ENCODE measurements at regions not wholly inside any gene's neighbourhood (a gene's known extent, or its start where the extent isn't known, plus 50 kb on each side); places are given as distances from the start of the nearest gene placed in this dataset.
"Not testable (repeated sequence)": the region's sequence is repeated elsewhere in the genome, so short reads cannot be mapped to it uniquely, and the experiment has no call there.

DNA sequence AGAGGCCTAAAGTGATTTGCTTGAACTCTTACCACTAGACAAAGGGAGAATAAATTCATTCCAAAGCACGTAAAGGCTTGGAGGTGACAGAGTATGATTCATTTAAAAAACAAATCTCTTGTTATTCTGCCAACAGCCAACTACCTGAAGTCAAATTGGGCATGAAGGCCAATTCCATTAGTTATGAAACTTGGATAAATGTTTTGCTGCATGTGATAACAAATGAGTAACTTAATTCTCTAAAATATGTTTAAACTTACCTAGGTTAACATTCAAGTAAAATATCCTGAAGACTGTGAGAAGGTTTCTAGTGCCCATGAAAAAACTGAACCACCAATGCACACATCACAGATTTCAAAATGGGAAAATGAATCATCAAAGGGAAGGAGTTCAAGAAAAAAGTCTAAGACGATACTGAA is 120.1 kb upstream of the TSLP start:
- no peak overlapping the region for H3K27ac Mint-ChIP-seq
- no peaks in the 10 kb centered on the region for H3K9me3 Mint-ChIP-seq
- intact Hi-C loops (cut with micrococcal nuclease): no loop called here
- H3K27me3 Mint-ChIP-seq (ENCODE audit: low read depth): no peaks in the 10 kb centered on the region
- no peaks in the 10 kb centered on the region for H3K36me3 Mint-ChIP-seq (ENCODE audit: low read depth)
- H3K4me1 Mint-ChIP-seq (ENCODE audit: low read depth): no peaks in the 10 kb centered on the region
- H3K4me3 Mint-ChIP-seq: no peak overlapping the region
- CTCF ChIA-PET: interaction anchor here (0.7 kb wide), 1 partner anchor 24 kb away, joined by 5 read pairs; no protein-coding TSS in a partner anchor
- DNase-seq: no peak

DNA sequence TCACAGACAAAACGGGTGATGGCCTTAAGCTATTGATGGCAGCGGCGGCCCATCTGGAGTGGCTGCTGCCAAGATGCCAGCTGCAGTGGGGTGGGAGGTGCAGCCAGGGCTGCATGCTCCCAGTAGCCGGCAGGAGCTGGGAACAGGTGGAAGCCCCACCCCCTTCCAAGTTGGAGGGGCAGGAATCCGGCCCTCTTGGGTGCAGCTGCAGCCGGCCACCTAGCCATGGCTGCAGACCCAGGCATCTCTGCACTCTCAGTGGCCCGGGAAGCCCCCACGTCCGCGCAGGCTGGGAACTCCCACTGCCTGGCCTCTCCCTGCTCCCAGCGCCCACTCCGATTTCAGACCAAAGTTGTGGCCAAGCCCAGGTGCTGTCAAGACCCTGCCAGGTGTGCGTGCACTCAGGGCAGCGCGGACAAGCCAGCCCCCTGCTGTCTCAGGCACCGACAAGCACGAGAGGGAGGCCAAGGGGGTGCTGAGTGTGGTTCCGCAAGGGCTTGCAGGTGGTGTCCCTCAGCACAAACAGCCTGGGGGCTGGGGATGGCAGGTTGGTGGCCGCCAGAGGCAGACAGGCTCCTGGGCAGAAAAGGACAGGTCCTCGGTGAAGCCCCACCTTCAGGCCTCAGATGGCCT is 115.1 kb upstream of the TSLP start:
- Mint-ChIP-seq H3K4me1 (ENCODE audit: low read depth) (no peaks in the 10 kb centered on the region), H3K27ac (no peak overlapping the region), H3K4me3 (no peak overlapping the region), H3K27me3 (ENCODE audit: low read depth) (peaks cover 6% of the 10 kb centered on the region), H3K9me3 (peaks cover 2% of the 10 kb centered on the region), H3K36me3 (ENCODE audit: low read depth) (no peaks in the 10 kb centered on the region)
- DNase-seq: no peak
- intact Hi-C loops (cut with micrococcal nuclease): no loop called here
- CTCF ChIA-PET: no interaction called here

DNA sequence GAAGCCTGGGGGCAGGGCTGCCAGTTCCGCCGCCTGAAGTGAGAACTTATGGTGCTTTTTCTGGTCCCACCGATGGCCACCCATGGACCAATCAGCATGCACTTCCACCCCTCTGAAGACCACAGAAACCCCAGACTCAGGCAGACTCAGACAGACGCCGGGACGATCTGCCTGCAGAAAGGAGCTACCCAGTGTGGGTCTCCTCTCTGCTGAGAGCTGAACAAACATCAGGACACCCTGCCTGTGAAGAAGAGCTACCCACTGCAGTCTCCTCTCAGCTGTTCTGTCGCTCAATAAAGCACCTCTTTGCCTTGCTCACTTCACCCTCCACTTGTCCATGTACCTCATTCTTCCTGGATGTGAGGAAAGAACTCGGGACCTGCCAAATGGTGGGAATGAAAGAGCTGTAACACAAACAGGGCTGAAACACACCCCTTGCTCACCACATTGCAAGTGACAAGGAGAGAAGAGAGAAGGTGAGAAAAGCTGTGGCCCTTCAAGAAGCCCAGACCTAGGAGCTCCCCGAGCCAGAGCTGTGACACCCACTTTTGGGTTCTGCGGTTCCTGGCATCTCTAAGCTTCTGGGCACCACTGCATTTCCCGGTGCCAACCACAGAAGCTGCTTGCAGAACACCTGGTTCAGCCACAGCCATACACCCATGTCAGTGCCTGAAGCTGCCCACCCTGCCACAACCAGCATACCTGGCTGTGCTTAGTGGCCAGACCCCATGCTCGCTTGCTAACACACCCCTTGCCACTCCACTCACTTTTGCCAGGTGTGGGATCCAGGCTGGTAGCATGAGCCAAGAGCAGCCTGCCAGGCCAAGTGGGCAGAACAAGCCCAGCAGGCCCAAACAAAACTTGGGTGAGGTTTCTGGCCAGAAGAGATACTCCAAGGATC is 114.3 kb upstream of the TSLP start:
- DNase-seq: no peak
- H3K9me3 Mint-ChIP-seq: peaks cover 2% of the 10 kb centered on the region
- H3K27ac Mint-ChIP-seq: no peak overlapping the region
- intact Hi-C loops (cut with micrococcal nuclease): no loop called here
- no peaks in the 10 kb centered on the region for H3K4me1 Mint-ChIP-seq (ENCODE audit: low read depth)
- H3K27me3 Mint-ChIP-seq (ENCODE audit: low read depth): peaks cover 6% of the 10 kb centered on the region
- CTCF ChIA-PET: no interaction called here
- no peak overlapping the region for H3K4me3 Mint-ChIP-seq
- H3K36me3 Mint-ChIP-seq (ENCODE audit: low read depth): no peaks in the 10 kb centered on the region

DNA sequence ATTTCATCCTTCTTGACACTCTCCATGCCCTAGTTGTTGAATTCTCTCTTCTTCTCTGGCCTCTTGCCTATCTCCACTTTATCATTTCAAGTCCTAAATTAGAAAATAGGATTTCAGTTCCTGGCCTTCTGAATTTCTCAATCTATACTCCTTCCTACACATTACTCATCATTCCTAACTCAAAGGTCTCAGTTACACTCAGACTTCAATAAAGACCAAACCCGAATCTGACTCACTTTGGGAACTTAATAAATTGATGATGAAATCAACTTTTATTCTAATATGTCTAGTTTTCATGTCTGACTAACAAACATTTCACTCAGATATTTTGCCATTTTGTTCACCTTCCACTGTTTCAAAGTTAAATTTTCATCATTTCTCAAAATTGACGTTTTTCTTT is 113.6 kb upstream of the TSLP start:
- CTCF ChIA-PET: no interaction called here
- Mint-ChIP-seq H3K9me3 (peaks cover 2% of the 10 kb centered on the region), H3K4me3 (no peak overlapping the region), H3K27ac (no peak overlapping the region), H3K4me1 (ENCODE audit: low read depth) (no peaks in the 10 kb centered on the region), H3K27me3 (ENCODE audit: low read depth) (peaks cover 6% of the 10 kb centered on the region), H3K36me3 (ENCODE audit: low read depth) (no peaks in the 10 kb centered on the region)
- intact Hi-C loops (cut with micrococcal nuclease): no loop called here
- DNase-seq: no peak

DNA sequence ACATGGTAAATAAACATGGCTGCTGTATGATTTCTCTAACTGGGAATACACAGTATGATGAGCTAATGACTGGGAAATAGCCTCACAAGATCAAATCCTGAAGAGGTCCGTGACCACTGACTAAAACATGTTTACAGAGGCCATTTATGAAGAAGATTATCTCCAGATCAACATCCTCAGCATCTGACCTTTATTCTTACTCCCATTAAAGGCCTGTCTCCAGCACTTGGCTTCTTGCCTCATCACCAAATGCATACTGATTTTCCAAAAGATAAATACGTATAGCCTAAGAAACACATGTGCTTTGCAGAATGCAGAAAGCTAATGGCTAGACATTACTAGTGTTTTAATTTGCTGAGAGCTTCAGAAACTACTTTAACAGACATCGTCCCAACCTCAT is 108.0 kb upstream of the TSLP start:
- Mint-ChIP-seq H3K36me3 (ENCODE audit: low read depth) (no peaks in the 10 kb centered on the region), H3K27ac (no peak overlapping the region), H3K9me3 (peaks cover 2% of the 10 kb centered on the region), H3K27me3 (ENCODE audit: low read depth) (peaks cover 4% of the 10 kb centered on the region), H3K4me1 (ENCODE audit: low read depth) (no peaks in the 10 kb centered on the region), H3K4me3 (no peak overlapping the region)
- intact Hi-C loops (cut with micrococcal nuclease): no loop called here
- CTCF ChIA-PET: no interaction called here
- DNase-seq: no peak

DNA sequence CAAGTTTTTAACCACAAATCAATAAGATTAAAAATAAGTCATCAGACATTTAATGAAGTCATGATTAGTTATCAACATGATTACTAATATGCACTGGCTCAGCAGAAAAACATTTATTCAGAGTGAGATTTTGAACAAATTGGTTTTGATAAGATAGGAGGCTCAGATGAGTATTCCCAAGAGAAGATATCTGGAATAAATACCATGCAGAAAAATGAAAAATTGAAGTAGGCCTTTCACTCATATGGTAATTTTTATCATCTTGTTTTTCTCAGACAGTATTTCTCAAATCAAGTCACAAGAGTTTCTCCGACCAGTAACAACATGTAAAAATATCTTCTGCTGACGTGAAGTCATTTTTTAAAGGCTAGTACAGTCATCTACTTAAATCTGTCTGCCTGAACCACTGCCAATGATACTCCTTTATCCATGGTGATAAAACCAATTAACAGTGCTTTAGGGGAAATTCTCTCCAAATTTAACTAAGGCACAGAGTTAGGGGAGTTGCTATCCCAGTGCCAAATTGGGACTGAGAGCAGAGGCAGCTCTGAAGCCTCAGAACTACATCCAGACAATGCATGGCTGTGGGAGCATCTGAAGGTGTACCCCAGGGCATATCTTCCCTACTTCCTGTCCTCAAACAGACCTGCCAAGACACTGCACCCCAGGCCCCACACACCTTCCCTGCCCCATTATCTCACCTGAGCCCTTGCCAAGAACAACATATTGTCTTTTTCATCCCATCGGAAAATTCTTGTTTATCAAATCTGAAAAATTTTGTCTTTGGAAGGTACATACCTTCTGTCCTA is 105.5 kb upstream of the TSLP start:
- CTCF ChIA-PET: no interaction called here
- H3K27ac Mint-ChIP-seq: no peak overlapping the region
- no peak overlapping the region for H3K4me3 Mint-ChIP-seq
- DNase-seq: no peak
- no peaks in the 10 kb centered on the region for H3K36me3 Mint-ChIP-seq (ENCODE audit: low read depth)
- intact Hi-C loops (cut with micrococcal nuclease): no loop called here
- H3K4me1 Mint-ChIP-seq (ENCODE audit: low read depth): no peaks in the 10 kb centered on the region
- H3K9me3 Mint-ChIP-seq: no peaks in the 10 kb centered on the region
- H3K27me3 Mint-ChIP-seq (ENCODE audit: low read depth): peaks cover 2% of the 10 kb centered on the region

DNA sequence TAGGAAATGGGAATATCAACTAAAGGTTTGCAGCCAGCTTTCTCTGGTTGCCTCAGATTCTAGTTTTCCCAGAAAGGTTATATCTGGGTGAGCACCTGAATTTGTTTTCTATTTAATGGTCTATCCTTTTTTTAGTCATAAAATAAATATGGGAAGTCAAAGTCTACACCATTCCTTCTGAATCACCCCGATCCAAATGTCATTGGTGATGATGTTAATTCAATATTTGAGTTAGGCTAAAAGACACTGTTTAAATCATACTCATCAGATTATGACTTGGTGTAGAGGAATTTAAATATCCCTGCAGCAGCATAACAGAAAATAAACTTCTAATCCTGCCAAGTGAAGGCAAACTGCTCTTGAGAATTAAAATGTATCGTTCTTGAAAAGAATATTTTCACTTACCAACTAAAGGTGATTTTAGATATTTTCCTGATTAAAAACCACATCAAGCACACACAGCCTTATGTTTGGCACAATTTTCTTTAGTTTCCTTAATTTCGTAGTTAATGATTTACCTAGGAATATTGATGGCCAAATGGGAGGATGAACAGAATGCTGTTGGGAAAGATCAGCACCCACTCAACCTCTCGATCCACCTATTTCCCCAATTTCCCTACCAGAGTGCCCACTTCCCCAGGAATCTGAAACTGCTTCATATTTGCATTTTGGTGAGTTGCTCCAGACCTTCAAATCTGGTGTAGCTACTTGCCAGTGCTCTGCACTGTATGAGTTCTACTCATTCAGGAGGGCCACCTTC is 103.1 kb upstream of the TSLP start:
- Mint-ChIP-seq H3K36me3 (ENCODE audit: low read depth) (no peaks in the 10 kb centered on the region), H3K4me3 (no peak overlapping the region), H3K27ac (no peak overlapping the region), H3K27me3 (ENCODE audit: low read depth) (peaks cover 5% of the 10 kb centered on the region), H3K9me3 (no peaks in the 10 kb centered on the region), H3K4me1 (ENCODE audit: low read depth) (no peaks in the 10 kb centered on the region)
- no peak for DNase-seq
- CTCF ChIA-PET: no interaction called here
- intact Hi-C loops (cut with micrococcal nuclease): no loop called here

DNA sequence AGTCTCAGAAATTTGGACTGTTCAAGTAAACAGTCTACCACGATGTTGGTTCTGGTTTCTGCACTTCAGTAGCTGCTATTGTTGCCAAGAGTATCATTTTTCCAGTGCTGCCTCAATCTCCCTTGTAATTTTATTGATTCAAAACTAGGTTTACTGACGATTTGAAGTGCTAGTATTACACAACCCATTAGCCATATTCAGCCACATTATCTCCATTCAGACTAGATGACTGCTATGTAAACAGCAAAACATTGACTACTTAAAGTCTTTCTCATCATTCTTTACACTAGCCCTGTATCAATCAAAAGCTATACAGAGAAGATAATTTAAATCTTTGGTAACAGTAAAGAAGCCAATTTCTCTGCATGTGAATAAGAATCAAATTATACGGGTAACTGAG is 102.0 kb upstream of the TSLP start:
- Mint-ChIP-seq H3K27ac (no peak overlapping the region), H3K9me3 (no peaks in the 10 kb centered on the region), H3K27me3 (ENCODE audit: low read depth) (peaks cover 5% of the 10 kb centered on the region), H3K36me3 (ENCODE audit: low read depth) (no peaks in the 10 kb centered on the region), H3K4me3 (no peak overlapping the region), H3K4me1 (ENCODE audit: low read depth) (no peaks in the 10 kb centered on the region)
- CTCF ChIA-PET: no interaction called here
- DNase-seq: no peak
- intact Hi-C loops (cut with micrococcal nuclease): no loop called here

DNA sequence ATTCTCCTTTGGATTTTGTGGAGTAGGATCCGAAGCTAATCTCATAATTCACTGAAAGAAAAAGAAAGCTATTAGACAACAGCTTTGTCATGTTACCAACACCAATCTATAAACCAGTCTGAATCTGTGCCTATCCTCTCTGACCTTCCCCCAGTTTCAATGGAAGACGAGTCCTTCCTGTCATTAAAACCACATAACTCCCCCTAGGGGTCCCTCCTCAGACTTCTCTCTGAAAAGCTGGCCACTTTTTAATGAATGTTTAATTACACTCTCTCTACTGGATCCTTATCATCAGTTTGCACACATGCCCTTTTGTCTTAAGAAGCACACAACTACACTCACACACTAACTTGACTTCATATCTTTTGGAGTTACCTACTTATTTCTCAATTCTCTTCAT is 98.0 kb upstream of the TSLP start:
- CTCF ChIA-PET: no interaction called here
- no peak for DNase-seq
- no peaks in the 10 kb centered on the region for H3K36me3 Mint-ChIP-seq (ENCODE audit: low read depth)
- no peak overlapping the region for H3K4me3 Mint-ChIP-seq
- H3K4me1 Mint-ChIP-seq (ENCODE audit: low read depth): no peaks in the 10 kb centered on the region
- H3K9me3 Mint-ChIP-seq: no peaks in the 10 kb centered on the region
- intact Hi-C loops (cut with micrococcal nuclease): no loop called here
- H3K27me3 Mint-ChIP-seq (ENCODE audit: low read depth): peaks cover 13% of the 10 kb centered on the region
- H3K27ac Mint-ChIP-seq: no peak overlapping the region

DNA sequence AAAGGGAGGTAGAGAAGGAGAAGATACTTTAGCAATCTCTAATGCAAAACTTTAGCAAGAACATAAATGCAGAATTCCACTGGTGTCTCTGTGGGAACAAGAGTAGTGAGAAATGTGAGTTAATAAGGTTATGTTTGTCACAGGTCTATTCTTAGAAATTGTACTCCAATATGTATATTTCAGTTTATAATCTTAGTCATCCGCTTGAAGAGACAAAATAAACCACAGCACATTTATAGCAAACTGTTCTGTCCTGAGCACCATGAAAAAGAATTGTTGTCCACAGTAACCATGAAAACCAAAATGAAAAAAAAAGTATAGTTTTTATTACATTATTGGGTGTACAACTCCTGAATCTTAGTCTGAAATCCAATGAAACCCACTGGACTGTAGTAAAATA is 93.6 kb upstream of the TSLP start:
- Mint-ChIP-seq H3K9me3 (peaks cover 2% of the 10 kb centered on the region), H3K4me1 (ENCODE audit: low read depth) (no peaks in the 10 kb centered on the region), H3K36me3 (ENCODE audit: low read depth) (no peaks in the 10 kb centered on the region), H3K27me3 (ENCODE audit: low read depth) (peaks cover 13% of the 10 kb centered on the region), H3K27ac (no peak overlapping the region), H3K4me3 (no peak overlapping the region)
- intact Hi-C loops (cut with micrococcal nuclease): no loop called here
- no peak for DNase-seq
- CTCF ChIA-PET: interaction anchor here (0.7 kb wide), 1 partner anchor 71 kb away, joined by 3 read pairs; no protein-coding TSS in a partner anchor

DNA sequence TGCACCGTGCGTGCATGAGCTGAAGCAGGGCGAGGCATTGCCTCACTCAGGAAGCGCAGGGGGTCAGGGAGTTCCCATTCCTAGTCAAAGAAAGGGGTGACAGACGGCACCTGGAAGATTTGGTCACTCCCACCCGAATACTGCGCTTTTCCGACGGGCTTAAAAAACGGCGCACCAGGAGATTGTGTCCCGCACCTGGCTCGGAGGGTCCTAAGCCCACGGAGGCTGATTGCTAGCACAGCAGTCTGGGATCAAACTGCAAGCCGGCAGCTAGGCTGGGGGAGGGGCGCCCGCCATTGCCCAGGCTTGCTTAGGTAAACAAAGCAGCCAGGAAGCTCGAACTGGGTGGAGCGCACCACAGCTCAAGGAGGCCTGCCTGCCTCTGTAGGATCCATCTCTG is 85.6 kb upstream of the TSLP start:
- H3K36me3 Mint-ChIP-seq (ENCODE audit: low read depth); DNase-seq; H3K27me3 Mint-ChIP-seq (ENCODE audit: low read depth); intact Hi-C loops (cut with micrococcal nuclease); H3K4me3 Mint-ChIP-seq; H3K4me1 Mint-ChIP-seq (ENCODE audit: low read depth); CTCF ChIA-PET; H3K27ac Mint-ChIP-seq; H3K9me3 Mint-ChIP-seq: not testable (repeated sequence)

DNA sequence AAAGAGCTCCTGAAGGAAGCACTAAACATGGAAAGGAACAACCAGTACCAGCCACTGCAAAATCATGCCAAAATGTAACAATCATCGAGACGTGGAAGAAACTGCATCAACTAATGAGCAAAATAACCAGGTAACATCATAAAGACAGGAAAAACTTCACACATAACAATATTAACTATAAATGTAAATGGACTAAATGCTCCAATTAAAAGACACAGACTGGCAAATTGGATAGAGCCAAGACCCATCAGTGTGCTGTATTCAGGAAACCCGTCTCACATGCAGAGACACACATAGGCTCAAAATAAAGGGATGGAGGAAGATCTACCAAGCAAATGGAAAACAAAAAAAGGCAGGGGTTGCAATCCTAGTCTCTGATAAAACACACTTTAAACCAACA is 83.9 kb upstream of the TSLP start:
- H3K36me3 Mint-ChIP-seq (ENCODE audit: low read depth); H3K27ac Mint-ChIP-seq: not testable (repeated sequence)

More for the DNA sequence above, 83.9 kb upstream of the TSLP start:
- H3K4me3 Mint-ChIP-seq; H3K27me3 Mint-ChIP-seq (ENCODE audit: low read depth); H3K4me1 Mint-ChIP-seq (ENCODE audit: low read depth); intact Hi-C loops (cut with micrococcal nuclease); DNase-seq; CTCF ChIA-PET: not testable (repeated sequence)
- H3K9me3 Mint-ChIP-seq: peaks cover 11% of the 10 kb centered on the region

All from activated naive CD4-positive, alpha-beta T cell treated with anti-CD3 and anti-CD28 coated beads for 36 hours (primary cell).